ENCODE measurements at regions not wholly inside any gene's neighbourhood (a gene's known extent, or its start where the extent isn't known, plus 50 kb on each side); places are given as distances from the start of the nearest gene placed in this dataset.

DNA sequence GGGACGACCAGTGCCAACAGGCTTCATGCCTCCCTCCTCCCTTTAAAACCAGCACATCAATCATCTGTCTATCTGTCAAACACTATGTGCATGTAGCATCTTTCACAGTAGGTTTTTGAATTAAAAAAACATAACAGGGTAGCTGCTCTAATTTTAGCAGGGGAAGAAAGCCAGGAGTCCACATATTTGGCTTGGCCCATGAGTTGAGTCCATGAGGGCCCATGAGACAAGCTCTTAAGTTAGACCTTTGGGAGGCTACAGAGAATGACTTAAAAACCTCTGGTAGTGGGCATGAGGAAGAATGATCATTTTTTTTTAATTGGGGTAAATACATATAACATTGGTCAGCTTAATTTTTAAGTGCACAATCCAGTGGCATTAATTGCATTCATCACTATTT is 194.9 kb downstream of the UTRN start:
- TF ChIP-seq, protein P1, sequence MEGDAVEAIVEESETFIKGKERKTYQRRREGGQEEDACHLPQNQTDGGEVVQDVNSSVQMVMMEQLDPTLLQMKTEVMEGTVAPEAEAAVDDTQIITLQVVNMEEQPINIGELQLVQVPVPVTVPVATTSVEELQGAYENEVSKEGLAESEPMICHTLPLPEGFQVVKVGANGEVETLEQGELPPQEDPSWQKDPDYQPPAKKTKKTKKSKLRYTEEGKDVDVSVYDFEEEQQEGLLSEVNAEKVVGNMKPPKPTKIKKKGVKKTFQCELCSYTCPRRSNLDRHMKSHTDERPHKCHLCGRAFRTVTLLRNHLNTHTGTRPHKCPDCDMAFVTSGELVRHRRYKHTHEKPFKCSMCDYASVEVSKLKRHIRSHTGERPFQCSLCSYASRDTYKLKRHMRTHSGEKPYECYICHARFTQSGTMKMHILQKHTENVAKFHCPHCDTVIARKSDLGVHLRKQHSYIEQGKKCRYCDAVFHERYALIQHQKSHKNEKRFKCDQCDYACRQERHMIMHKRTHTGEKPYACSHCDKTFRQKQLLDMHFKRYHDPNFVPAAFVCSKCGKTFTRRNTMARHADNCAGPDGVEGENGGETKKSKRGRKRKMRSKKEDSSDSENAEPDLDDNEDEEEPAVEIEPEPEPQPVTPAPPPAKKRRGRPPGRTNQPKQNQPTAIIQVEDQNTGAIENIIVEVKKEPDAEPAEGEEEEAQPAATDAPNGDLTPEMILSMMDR (IDR thresholded peaks at IDR 0.05; ENCODE audit: low read depth, low read length, poor library complexity, severe bottlenecking) = no peak
- no peak for TF ChIP-seq EZH2phosphoT487 (IDR thresholded peaks at IDR 0.05; ENCODE audit: borderline replicate concordance, low read length)
